PC-9 (cell line): ENCODE measurements at regions not wholly inside any gene's neighbourhood (a gene's known extent, or its start where the extent isn't known, plus 50 kb on each side); places are given as distances from the start of the nearest gene placed in this dataset.

Experiments
- BruUV-seq: library from RNA; stranded (reverse); fragments of 400-500 nt; replicated peaks from 2 replicates; lab custom pipeline; 2021; lab: Mats Ljungman, UMichigan
- CTCF ChIA-PET: fragments of 300-600 bp; sonication (Branson Sonifier 250); formaldehyde crosslinking; loops from one replicate; lab custom pipeline; 2022; ENCODE audit warnings: antibody characterized with exemption; lab: Charles Lee
- POLR2A ChIA-PET: fragments of 300-600 bp; sonication (Branson Sonifier 250); formaldehyde crosslinking; loops from one replicate; lab custom pipeline; 2022; ENCODE audit warnings: antibody characterized with exemption; ENCODE audit not compliant: unreplicated experiment; lab: Charles Lee
- DNase-seq, 2 experiments: peaks; one replicate each; pipeline versions ENCODE4 v3.0.0 to v3.0.0-alpha.2; 2015 to 2022; ENCODE audit warnings: mixed read lengths in 1 of 2
- H2AFZ ChIP-seq: fragments of 200-600 bp; sonication (generic); 2 replicates; pipeline ENCODE4 v1.8.1; 2017; ENCODE audit warnings: antibody characterized with exemption
- H3F3A ChIP-seq: fragments of 200-600 bp; sonication (generic); 2 replicates; pipeline ENCODE4 v1.8.1; 2017; ENCODE audit warnings: antibody characterized with exemption, mild to moderate bottlenecking, low read depth; ENCODE audit not compliant: insufficient read depth
- H3K27ac ChIP-seq: fragments of 200-600 bp; sonication (generic); 2 replicates; pipeline ENCODE4 v1.6.1; 2016; ENCODE audit warnings: mixed run types
- H3K27me3 ChIP-seq: fragments of 200-600 bp; sonication (generic); 2 replicates; pipeline ENCODE4 v1.6.1; 2016; ENCODE audit warnings: low read depth, mixed run types; ENCODE audit not compliant: insufficient read depth
- H3K36me3 ChIP-seq: fragments of 200-600 bp; sonication (generic); 2 replicates; pipeline ENCODE4 v1.6.1; 2016; ENCODE audit warnings: low read depth, mixed run types
- H3K4me1 ChIP-seq: fragments of 200-600 bp; sonication (generic); replicated peaks from 2 replicates; pipeline ENCODE4 v1.6.1; 2016; ENCODE audit warnings: mixed run types; ENCODE audit not compliant: insufficient read depth
- H3K4me2 ChIP-seq: fragments of 200-600 bp; sonication (generic); 2 replicates; pipeline ENCODE4 v1.6.1; 2017; ENCODE audit warnings: mixed run types
- H3K4me3 ChIP-seq: fragments of 200-600 bp; sonication (generic); 2 replicates; pipeline ENCODE4 v1.6.1; 2016; ENCODE audit warnings: mixed run types
- H3K79me2 ChIP-seq: fragments of 200-600 bp; sonication (generic); 2 replicates; pipeline ENCODE4 v1.6.1; 2017; ENCODE audit warnings: low read depth, mixed run types
- H3K9me2 ChIP-seq: fragments of 200-600 bp; sonication (generic); 2 replicates; pipeline ENCODE4 v1.8.1; 2017; ENCODE audit warnings: mild to moderate bottlenecking; ENCODE audit not compliant: insufficient read depth
- H3K9me3 ChIP-seq: fragments of 200-600 bp; sonication (generic); 2 replicates; pipeline ENCODE4 v1.8.1; 2016; ENCODE audit warnings: low read depth; ENCODE audit not compliant: insufficient read depth
- H4K20me1 ChIP-seq: fragments of 200-600 bp; sonication (generic); 2 replicates; pipeline ENCODE4 v1.8.1; 2017; ENCODE audit not compliant: insufficient read depth
- CTCF ChIP-seq: fragments of 200-600 bp; sonication (generic); conservative IDR thresholded peaks from 2 replicates; pipeline ENCODE4 v1.6.1; 2017; ENCODE audit warnings: mixed run types, antibody characterized with exemption, mild to moderate bottlenecking, moderate library complexity
- EZH2 ChIP-seq: fragments of 200-600 bp; sonication (generic); IDR thresholded peaks from 2 replicates; pipeline ENCODE4 v1.8.0; 2017; ENCODE audit warnings: antibody characterized with exemption, low read depth
- intact Hi-C: fragments of 100-400 bp; cut with micrococcal nuclease; formaldehyde crosslinking; loops from one replicate; pipeline ENCODE4 v1.10.0; 2022; ENCODE audit not compliant: unreplicated experiment

DNA sequence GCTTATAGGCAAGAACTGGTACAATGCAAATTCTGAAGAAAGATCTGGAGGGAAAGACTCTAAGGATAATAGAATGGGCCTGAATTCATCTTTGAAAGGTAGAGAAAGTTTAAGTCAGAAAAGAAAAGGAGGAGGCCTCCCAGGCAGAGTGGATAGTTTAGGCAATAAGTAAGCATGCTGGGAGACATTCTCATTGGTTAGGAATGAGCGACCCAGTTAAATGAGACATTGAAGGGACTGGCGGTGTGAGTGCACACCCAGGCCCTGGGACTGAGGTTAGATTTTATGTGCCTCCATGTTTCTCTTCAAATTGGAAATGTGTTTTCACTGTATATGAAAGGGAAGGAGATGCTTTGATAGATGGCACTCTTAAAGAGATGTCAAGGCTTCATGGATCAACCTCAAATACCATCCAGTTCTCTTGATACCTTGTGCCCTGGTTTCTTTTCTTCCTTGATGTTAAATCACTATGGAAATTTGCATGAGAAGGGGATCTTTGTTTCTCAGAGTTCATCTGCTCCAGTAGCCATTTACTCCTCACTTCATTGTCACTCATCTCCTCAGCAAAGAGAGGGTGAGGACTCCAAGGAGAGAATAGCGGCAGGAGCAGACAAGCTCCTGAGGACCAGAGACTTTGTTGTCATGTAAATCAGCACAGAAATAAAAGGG lies 584.2 kb upstream of the INTU start:
- DNase-seq: no peak
- BruUV-seq: no TSS peak
- Histone ChIP-seq H3K9me2 (no peaks in the 10 kb centered on the region), H3K36me3 (no peaks in the 10 kb centered on the region), H3K4me2 (no peak overlapping the region), H3K4me1 (no peaks in the 10 kb centered on the region), H2AFZ (no peak overlapping the region), H4K20me1 (no peaks in the 10 kb centered on the region), H3K27me3 (no peaks in the 10 kb centered on the region), H3F3A (no peaks in the 10 kb centered on the region), H3K79me2 (no peaks in the 10 kb centered on the region), H3K4me3 (no peak overlapping the region), H3K9me3 (no peaks in the 10 kb centered on the region), H3K27ac (no peak overlapping the region)
- intact Hi-C loops: no loop called here
- ChIA-PET CTCF (no interaction called here), POLR2A (no interaction called here)
- TF ChIP-seq EZH2 (no peak), CTCF (no peak)

GRCh38 chr4:127049526-127049925 lies 583.2 kb upstream of the INTU start:
- TF ChIP-seq CTCF (no peak), EZH2 (no peak)
- BruUV-seq: no TSS peak
- H3K4me2 ChIP-seq: no peak overlapping the region
- ChIA-PET CTCF (no interaction called here), POLR2A (no interaction called here)
- H3F3A ChIP-seq: no peaks in the 10 kb centered on the region
- no peak overlapping the region for H3K27ac ChIP-seq
- H3K9me2 ChIP-seq: no peaks in the 10 kb centered on the region
- H3K79me2 ChIP-seq: no peaks in the 10 kb centered on the region
- no peaks in the 10 kb centered on the region for H3K9me3 ChIP-seq
- no peaks in the 10 kb centered on the region for H3K4me1 ChIP-seq
- H3K4me3 ChIP-seq: no peak overlapping the region
- H2AFZ ChIP-seq: no peak overlapping the region
- intact Hi-C loops: no loop called here
- DNase-seq: no peak
- no peaks in the 10 kb centered on the region for H3K36me3 ChIP-seq
- no peaks in the 10 kb centered on the region for H3K27me3 ChIP-seq
- H4K20me1 ChIP-seq: no peaks in the 10 kb centered on the region

DNA sequence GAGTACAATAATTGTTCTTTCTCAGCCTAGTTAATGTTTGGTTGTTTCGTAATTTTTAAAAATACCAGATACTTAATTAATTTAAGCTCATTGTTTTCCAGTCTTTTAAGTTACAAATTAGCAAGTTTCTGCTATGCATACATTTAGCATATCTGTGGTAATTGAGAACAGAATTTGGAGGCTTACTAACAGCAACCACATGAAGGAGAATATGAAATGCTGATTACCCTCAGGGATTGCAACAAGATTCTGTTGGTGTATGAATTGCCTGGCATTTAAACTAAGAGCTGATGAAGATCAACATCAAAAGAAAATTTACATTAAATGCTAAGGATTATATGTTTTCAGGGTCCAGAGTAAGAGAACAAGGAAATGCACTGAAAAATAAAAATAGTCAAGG lies 580.0 kb upstream of the INTU start:
- ChIA-PET POLR2A (no interaction called here), CTCF (no interaction called here)
- no peak overlapping the region for H2AFZ ChIP-seq
- no peak overlapping the region for H3K27ac ChIP-seq
- H3F3A ChIP-seq: no peaks in the 10 kb centered on the region
- no peaks in the 10 kb centered on the region for H3K36me3 ChIP-seq
- TF ChIP-seq EZH2 (no peak), CTCF (no peak)
- H4K20me1 ChIP-seq: no peaks in the 10 kb centered on the region
- no peaks in the 10 kb centered on the region for H3K79me2 ChIP-seq
- no peaks in the 10 kb centered on the region for H3K4me1 ChIP-seq
- no peaks in the 10 kb centered on the region for H3K9me3 ChIP-seq
- intact Hi-C loops: no loop called here
- H3K27me3 ChIP-seq: no peaks in the 10 kb centered on the region
- no peaks in the 10 kb centered on the region for H3K9me2 ChIP-seq
- BruUV-seq: no TSS peak
- DNase-seq: no peak
- H3K4me3 ChIP-seq: no peak overlapping the region
- H3K4me2 ChIP-seq: no peak overlapping the region
